Nephron progenitor cell (in vitro differentiated cells): ENCODE measurements at regions not wholly inside any gene's neighbourhood (a gene's known extent, or its start where the extent isn't known, plus 50 kb on each side); places are given as distances from the start of the nearest gene placed in this dataset.

Experiments
- DNase-seq: peaks from one replicate; pipeline ENCODE4 v3.0.0; 2021
- H3K27ac Mint-ChIP-seq: 2 replicates; pipeline ENCODE4 v1.8.0; 2021; ENCODE audit warnings: mild to moderate bottlenecking, moderate library complexity, mixed read lengths
- H3K27me3 Mint-ChIP-seq: 2 replicates; pipeline ENCODE4 v1.8.0; 2021; ENCODE audit warnings: mild to moderate bottlenecking, low read depth, mixed read lengths; ENCODE audit not compliant: poor library complexity
- H3K36me3 Mint-ChIP-seq: 2 replicates; pipeline ENCODE4 v1.8.0; 2021; ENCODE audit warnings: low read depth, mixed read lengths
- H3K4me1 Mint-ChIP-seq: 2 replicates; pipeline ENCODE4 v1.8.0; 2021; ENCODE audit warnings: mixed read lengths
- H3K4me3 Mint-ChIP-seq: 2 replicates; pipeline ENCODE4 v1.8.0; 2021; ENCODE audit warnings: mild to moderate bottlenecking, moderate library complexity, mixed read lengths
- H3K9me3 Mint-ChIP-seq: 2 replicates; pipeline ENCODE4 v1.8.0; 2021; ENCODE audit warnings: mild to moderate bottlenecking, moderate library complexity, mixed read lengths
- CTCF ChIP-seq: fragments of 200-600 bp; sonication (generic); IDR thresholded peaks from 2 replicates; pipeline ENCODE4 v1.5.0; 2021; ENCODE audit warnings: antibody characterized with exemption

DNA sequence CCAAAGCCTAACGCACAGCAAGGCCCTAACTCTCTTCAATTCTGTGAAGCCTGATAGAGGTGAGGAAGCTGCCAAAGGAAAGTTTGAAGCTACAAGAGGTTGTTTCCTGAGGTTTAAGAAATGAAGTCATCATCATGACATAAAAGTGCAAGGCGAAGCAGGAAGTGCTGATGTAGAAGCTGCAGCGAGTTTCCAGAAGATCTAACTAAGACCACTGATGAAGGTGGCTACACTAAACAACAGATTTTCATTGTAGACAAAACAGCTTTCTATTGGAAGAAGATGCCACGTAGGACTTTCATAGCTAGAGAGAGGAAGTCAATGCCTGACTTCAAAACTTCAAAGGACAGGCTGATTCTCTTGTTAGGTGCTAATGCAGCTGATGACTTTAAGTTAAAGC, 385.6 kb upstream of the OR4E1 start:
- Mint-ChIP-seq H3K4me1 (no peaks in the 10 kb centered on the region), H3K27ac (no peak overlapping the region), H3K9me3 (peaks cover 32% of the 10 kb centered on the region), H3K36me3 (no peaks in the 10 kb centered on the region), H3K4me3 (no peak overlapping the region), H3K27me3 (no peaks in the 10 kb centered on the region)
- no peak for DNase-seq
- no peak for TF ChIP-seq CTCF

- peaks cover 7% of the 10 kb centered on the region for H3K4me1 Mint-ChIP-seq
- no peak overlapping the region for H3K27ac Mint-ChIP-seq
- peaks cover 14% of the 10 kb centered on the region for H3K9me3 Mint-ChIP-seq
- TF ChIP-seq CTCF = no peak
- DNase-seq = no peak
- H3K4me3 Mint-ChIP-seq = no peak overlapping the region
- H3K36me3 Mint-ChIP-seq = no peaks in the 10 kb centered on the region
- no peaks in the 10 kb centered on the region for H3K27me3 Mint-ChIP-seq
Observed at GRCh38 chr14:22052795-22053194, 379.2 kb upstream of the OR4E1 start.

GRCh38 chr14:22047115-22047514, 373.5 kb upstream of the OR4E1 start:
- H3K4me3 Mint-ChIP-seq = no peak overlapping the region
- no peak for DNase-seq
- peaks cover 8% of the 10 kb centered on the region for H3K27me3 Mint-ChIP-seq
- TF ChIP-seq CTCF = peak; percentile 42
- H3K27ac Mint-ChIP-seq = no peak overlapping the region
- H3K36me3 Mint-ChIP-seq = no peaks in the 10 kb centered on the region
- H3K4me1 Mint-ChIP-seq = peaks cover 3% of the 10 kb centered on the region
- H3K9me3 Mint-ChIP-seq = peaks cover 5% of the 10 kb centered on the region

- Mint-ChIP-seq H3K9me3 (peaks cover 5% of the 10 kb centered on the region), H3K36me3 (no peaks in the 10 kb centered on the region), H3K4me3 (no peak overlapping the region), H3K27ac (no peak overlapping the region), H3K4me1 (no peaks in the 10 kb centered on the region), H3K27me3 (peaks cover 12% of the 10 kb centered on the region)
- DNase-seq = no peak
- TF ChIP-seq CTCF = no peak
Observed at GRCh38 chr14:22046063-22046462, 372.4 kb upstream of the OR4E1 start.

- DNase-seq = no peak
- H3K4me1 Mint-ChIP-seq = no peaks in the 10 kb centered on the region
- no peak overlapping the region for H3K27ac Mint-ChIP-seq
- no peak for TF ChIP-seq CTCF
- H3K36me3 Mint-ChIP-seq = no peaks in the 10 kb centered on the region
- H3K4me3 Mint-ChIP-seq = no peak overlapping the region
- peaks cover 21% of the 10 kb centered on the region for H3K27me3 Mint-ChIP-seq
- peaks cover 4% of the 10 kb centered on the region for H3K9me3 Mint-ChIP-seq
Observed at GRCh38 chr14:22044193-22044592, 370.6 kb upstream of the OR4E1 start.

DNA sequence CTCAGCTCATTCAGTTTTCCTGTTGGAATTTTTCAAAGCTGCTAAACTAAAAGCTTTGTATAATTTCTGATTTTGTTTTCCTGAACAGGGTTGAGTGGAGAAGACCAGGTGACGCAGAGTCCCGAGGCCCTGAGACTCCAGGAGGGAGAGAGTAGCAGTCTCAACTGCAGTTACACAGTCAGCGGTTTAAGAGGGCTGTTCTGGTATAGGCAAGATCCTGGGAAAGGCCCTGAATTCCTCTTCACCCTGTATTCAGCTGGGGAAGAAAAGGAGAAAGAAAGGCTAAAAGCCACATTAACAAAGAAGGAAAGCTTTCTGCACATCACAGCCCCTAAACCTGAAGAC, 367.1 kb upstream of the OR4E1 start:
- H3K36me3 Mint-ChIP-seq = no peaks in the 10 kb centered on the region
- H3K9me3 Mint-ChIP-seq = no peaks in the 10 kb centered on the region
- DNase-seq = no peak
- TF ChIP-seq CTCF = no peak
- no peak overlapping the region for H3K27ac Mint-ChIP-seq
- H3K4me3 Mint-ChIP-seq = no peak overlapping the region
- H3K4me1 Mint-ChIP-seq = no peaks in the 10 kb centered on the region
- H3K27me3 Mint-ChIP-seq = peaks cover 30% of the 10 kb centered on the region
